SK-N-SH (cell line): ENCODE measurements at regions not wholly inside any gene's neighbourhood (a gene's known extent, or its start where the extent isn't known, plus 50 kb on each side); places are given as distances from the start of the nearest gene placed in this dataset.

Experiments
- FOXJ3 ChIP-seq: sonication (generic); formaldehyde crosslinking; IDR thresholded peaks from 2 replicates; pipeline ENCODE4 v1.5.1; 2020; ENCODE audit warnings: mild to moderate bottlenecking, missing genetic modification reagents
- FOXM1 ChIP-seq: IDR thresholded peaks from 2 replicates; pipeline ENCODE4 v1.4.0; 2012; ENCODE audit warnings: low read depth, mild to moderate bottlenecking
- MXI1 ChIP-seq: IDR thresholded peaks from 2 replicates; pipeline ENCODE4 v1.6.1; 2012; ENCODE audit warnings: mild to moderate bottlenecking, low read depth, low read length, improper control_type of control experiment
- NRF1 ChIP-seq: IDR thresholded peaks from 2 replicates; pipeline ENCODE4 v1.6.1; 2012; ENCODE audit warnings: low read depth, mild to moderate bottlenecking, low read length
- POLR2AphosphoS5 ChIP-seq: IDR thresholded peaks from 2 replicates; pipeline ENCODE4 v1.6.1; 2012; ENCODE audit warnings: low read depth, low read length
- RAD21 ChIP-seq: IDR thresholded peaks from 2 replicates; pipeline ENCODE4 v1.6.1; 2012; ENCODE audit warnings: mild to moderate bottlenecking, low read length
- RCOR1 ChIP-seq: fragments of 150-350 bp; IDR thresholded peaks from 2 replicates; pipeline ENCODE4 v1.6.1; 2017; ENCODE audit warnings: antibody characterized with exemption, low read length
- RFX5 ChIP-seq: IDR thresholded peaks from 2 replicates; pipeline ENCODE4 v1.6.1; 2012; ENCODE audit warnings: mild to moderate bottlenecking, improper control_type of control experiment, low read length
- RXRA ChIP-seq: IDR thresholded peaks from 2 replicates; pipeline ENCODE4 v1.4.0; 2012; ENCODE audit warnings: low read depth, mild to moderate bottlenecking, borderline replicate concordance
- SMC3 ChIP-seq: IDR thresholded peaks from 2 replicates; pipeline ENCODE4 v1.6.1; 2012; ENCODE audit warnings: low read depth, low read length, improper control_type of control experiment
- TAF1 ChIP-seq: IDR thresholded peaks from 2 replicates; pipeline ENCODE4 v1.6.1; 2012; ENCODE audit warnings: low read depth, mild to moderate bottlenecking, low read length, moderate library complexity, borderline replicate concordance
- TCF12 ChIP-seq: IDR thresholded peaks from 2 replicates; pipeline ENCODE4 v1.4.0; 2012
- TF ChIP-seq, protein P1 (sequence below): fragments of 200-600 bp; sonication (generic); IDR thresholded peaks from 2 replicates; pipeline ENCODE4 v1.6.1; 2017; ENCODE audit warnings: antibody characterized with exemption, mild to moderate bottlenecking, moderate library complexity
- TF ChIP-seq, protein P2 (sequence below): IDR thresholded peaks from 2 replicates; pipeline ENCODE4 v1.6.1; 2012; ENCODE audit warnings: mild to moderate bottlenecking, low read depth, low read length, moderate library complexity

DNA sequence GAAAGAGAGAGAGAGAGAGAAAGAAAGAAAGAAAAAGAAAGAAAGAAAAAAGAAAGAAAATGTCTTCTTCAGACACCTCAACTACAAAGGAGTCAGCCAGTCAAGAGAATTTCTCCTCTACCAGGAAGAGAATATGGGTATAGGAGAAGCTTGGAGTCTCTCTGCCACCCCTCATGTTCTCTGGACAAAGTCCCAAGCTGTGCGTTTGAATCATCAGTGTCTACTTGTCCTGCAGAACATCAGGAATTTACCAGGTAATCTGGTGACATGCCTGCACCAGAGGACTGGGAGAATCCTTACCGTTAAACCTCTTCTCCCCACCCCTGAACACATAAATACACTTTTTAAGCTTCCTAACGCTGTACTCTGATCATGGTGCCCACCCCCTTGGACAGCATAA lies 119.5 kb downstream of the TM9SF2 start:
- TF ChIP-seq RFX5: no peak
- TF ChIP-seq SMC3: no peak
- TF ChIP-seq, protein P1, sequence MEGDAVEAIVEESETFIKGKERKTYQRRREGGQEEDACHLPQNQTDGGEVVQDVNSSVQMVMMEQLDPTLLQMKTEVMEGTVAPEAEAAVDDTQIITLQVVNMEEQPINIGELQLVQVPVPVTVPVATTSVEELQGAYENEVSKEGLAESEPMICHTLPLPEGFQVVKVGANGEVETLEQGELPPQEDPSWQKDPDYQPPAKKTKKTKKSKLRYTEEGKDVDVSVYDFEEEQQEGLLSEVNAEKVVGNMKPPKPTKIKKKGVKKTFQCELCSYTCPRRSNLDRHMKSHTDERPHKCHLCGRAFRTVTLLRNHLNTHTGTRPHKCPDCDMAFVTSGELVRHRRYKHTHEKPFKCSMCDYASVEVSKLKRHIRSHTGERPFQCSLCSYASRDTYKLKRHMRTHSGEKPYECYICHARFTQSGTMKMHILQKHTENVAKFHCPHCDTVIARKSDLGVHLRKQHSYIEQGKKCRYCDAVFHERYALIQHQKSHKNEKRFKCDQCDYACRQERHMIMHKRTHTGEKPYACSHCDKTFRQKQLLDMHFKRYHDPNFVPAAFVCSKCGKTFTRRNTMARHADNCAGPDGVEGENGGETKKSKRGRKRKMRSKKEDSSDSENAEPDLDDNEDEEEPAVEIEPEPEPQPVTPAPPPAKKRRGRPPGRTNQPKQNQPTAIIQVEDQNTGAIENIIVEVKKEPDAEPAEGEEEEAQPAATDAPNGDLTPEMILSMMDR: no peak
- TF ChIP-seq, protein P2, sequence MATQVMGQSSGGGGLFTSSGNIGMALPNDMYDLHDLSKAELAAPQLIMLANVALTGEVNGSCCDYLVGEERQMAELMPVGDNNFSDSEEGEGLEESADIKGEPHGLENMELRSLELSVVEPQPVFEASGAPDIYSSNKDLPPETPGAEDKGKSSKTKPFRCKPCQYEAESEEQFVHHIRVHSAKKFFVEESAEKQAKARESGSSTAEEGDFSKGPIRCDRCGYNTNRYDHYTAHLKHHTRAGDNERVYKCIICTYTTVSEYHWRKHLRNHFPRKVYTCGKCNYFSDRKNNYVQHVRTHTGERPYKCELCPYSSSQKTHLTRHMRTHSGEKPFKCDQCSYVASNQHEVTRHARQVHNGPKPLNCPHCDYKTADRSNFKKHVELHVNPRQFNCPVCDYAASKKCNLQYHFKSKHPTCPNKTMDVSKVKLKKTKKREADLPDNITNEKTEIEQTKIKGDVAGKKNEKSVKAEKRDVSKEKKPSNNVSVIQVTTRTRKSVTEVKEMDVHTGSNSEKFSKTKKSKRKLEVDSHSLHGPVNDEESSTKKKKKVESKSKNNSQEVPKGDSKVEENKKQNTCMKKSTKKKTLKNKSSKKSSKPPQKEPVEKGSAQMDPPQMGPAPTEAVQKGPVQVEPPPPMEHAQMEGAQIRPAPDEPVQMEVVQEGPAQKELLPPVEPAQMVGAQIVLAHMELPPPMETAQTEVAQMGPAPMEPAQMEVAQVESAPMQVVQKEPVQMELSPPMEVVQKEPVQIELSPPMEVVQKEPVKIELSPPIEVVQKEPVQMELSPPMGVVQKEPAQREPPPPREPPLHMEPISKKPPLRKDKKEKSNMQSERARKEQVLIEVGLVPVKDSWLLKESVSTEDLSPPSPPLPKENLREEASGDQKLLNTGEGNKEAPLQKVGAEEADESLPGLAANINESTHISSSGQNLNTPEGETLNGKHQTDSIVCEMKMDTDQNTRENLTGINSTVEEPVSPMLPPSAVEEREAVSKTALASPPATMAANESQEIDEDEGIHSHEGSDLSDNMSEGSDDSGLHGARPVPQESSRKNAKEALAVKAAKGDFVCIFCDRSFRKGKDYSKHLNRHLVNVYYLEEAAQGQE: no peak
- no peak for TF ChIP-seq TAF1
- no peak for TF ChIP-seq TCF12
- no peak for TF ChIP-seq RAD21
- TF ChIP-seq FOXM1: no peak
- TF ChIP-seq POLR2AphosphoS5: no peak
- TF ChIP-seq FOXJ3 (CRISPR knock-in tag): no peak
- no peak for TF ChIP-seq RCOR1
- TF ChIP-seq MXI1: no peak
- TF ChIP-seq NRF1: no peak
- no peak for TF ChIP-seq RXRA
